GM12864 (cell line): ENCODE measurements at regions not wholly inside any gene's neighbourhood (a gene's known extent, or its start where the extent isn't known, plus 50 kb on each side); places are given as distances from the start of the nearest gene placed in this dataset.

ENCODE experiments used
- DNase-seq: peaks from one replicate; pipeline ENCODE4 v3.0.0-alpha.2; 2011; ENCODE audit warnings: low read depth
- H3K4me3 ChIP-seq: 2 replicates; pipeline ENCODE4 v1.5.1; 2011; ENCODE audit warnings: mild to moderate bottlenecking, low read depth, low read length, control low read depth
- CTCF ChIP-seq: IDR thresholded peaks from 2 replicates; pipeline ENCODE4 v1.5.1; 2011; ENCODE audit warnings: low read depth, mild to moderate bottlenecking, moderate library complexity, low read length, control low read depth, inconsistent platforms; ENCODE audit errors: missing control alignments

GRCh38 chr9:2502210-2502609 is 119.4 kb upstream of the VLDLR start:
- TF ChIP-seq CTCF, result no peak
- no peak overlapping the region for H3K4me3 ChIP-seq
- DNase-seq, result no peak

GRCh38 chr9:2502760-2503159 is 118.8 kb upstream of the VLDLR start:
- no peak for DNase-seq
- no peak for TF ChIP-seq CTCF
- no peak overlapping the region for H3K4me3 ChIP-seq

- DNase-seq, result no peak
- H3K4me3 ChIP-seq, result no peak overlapping the region
- TF ChIP-seq CTCF, result no peak
These were observed 115.3 kb upstream of the VLDLR start for GRCh38 chr9:2506321-2506720.

- H3K4me3 ChIP-seq, result no peak overlapping the region
- TF ChIP-seq CTCF, result no peak
- no peak for DNase-seq
These were observed 98.0 kb upstream of the VLDLR start for GRCh38 chr9:2523591-2523990.

GRCh38 chr9:2524601-2525000 is 97.0 kb upstream of the VLDLR start:
- no peak overlapping the region for H3K4me3 ChIP-seq
- DNase-seq, result no peak
- TF ChIP-seq CTCF, result no peak

GRCh38 chr9:2525147-2525546 is 96.4 kb upstream of the VLDLR start:
- TF ChIP-seq CTCF, result no peak
- DNase-seq, result no peak
- no peak overlapping the region for H3K4me3 ChIP-seq

GRCh38 chr9:2526071-2526828 is 95.3 kb upstream of the VLDLR start:
- H3K4me3 ChIP-seq, result no peak overlapping the region
- TF ChIP-seq CTCF, result no peak
- DNase-seq, result no peak
